ENCODE measurements at regions not wholly inside any gene's neighbourhood (a gene's known extent, or its start where the extent isn't known, plus 50 kb on each side); places are given as distances from the start of the nearest gene placed in this dataset.

DNA sequence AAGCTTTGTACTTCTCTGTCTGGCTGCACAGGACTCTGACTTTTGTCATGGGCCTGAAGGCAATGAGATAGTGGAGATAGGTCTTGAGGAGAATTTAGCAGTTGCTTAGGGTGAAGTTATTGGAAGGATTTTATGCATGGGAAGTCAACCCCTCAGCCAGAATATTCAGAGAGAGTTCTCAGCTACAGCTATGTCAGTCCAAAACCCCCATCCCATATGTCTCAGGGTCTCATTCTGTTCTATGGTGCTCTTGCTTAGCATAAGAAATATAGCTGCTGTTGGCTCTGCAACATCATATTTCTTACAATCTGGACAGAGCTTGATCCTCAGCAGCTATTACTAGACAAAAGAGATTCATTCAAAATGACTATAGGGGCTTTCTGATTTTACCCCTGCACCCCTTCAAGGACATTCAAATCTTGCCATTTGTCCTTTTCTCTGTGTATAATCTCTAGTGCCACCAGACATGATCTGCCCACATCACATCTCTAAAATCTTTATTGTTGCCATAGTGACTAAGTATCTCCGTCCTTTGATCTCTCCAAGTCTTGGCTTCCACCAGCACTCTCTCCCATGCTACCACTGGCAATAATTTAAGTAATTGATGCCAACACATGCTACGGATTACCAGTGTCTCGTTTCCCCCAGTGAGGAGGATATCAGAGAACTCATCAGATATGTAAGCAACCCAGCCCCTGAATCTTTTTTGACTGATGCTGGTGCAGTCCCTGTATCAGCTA, 327.1 kb upstream of the ISX start:
- no peak for DNase-seq (ENCODE audit: low read depth)

DNA sequence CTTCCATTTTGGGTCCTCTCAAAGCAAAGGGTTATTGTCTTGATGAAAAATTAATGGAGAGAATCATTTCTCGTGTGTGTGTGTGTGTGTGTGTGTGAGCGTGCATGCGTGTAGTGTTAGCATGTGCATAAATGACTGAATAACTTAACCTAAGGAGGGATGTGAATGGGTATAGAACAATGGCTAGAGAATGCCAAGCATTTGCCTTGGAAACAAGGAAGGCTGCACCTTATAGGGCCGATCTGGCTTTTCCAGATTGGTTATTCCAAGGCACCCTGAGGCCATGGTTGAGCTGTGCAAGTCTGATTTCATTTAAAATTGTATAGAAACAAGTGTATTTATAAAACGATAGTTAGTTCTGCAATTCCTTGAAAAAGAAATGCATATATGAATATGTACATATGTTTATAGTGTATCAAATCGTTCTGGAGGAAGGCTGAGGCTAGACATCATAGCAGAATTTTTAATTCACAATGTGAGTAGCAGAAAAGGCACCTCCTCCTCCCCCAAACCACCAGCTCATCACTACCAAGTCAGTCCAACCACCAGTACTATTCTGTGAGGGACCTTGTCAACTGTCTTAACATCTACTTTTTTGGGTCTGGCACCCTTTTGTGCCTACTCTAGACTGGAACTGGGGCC, 322.7 kb upstream of the ISX start:
- no peak for DNase-seq (ENCODE audit: low read depth)

DNA sequence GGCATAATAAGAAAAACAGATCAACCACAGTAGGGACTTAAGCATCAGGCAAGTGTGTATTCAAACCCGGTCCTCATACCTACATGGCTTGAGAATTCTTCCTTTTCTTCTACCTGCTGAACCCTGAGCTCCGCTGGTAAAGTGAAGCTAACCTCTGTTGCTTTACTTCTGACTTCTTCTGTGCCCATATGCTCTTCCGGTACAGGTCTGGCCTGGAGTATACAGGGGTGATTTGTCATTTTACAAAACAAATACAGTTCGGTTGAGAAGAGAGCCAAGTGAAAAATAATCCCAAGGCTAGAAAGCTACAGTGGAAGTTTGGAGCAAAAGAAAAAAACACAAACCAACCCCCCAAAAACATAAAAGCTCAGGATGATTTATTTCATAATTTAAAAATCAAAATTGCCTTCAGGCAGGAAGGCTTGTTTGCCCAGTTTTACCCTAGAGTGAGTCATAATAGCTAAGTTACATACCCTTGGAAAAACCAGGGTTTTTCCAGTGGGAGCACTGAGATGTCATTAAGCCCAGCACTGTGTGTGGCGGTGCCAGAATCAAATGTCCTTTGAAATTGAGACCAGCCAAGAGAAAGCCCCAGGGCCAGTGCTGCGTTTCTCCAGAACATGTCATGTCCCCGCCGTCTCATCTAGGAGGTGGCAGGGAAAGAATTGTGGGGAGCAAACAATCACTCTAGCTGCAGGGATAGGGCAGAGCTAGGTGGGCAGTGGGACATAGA, 305.5 kb upstream of the ISX start:
- no peak for DNase-seq (ENCODE audit: low read depth)

DNA sequence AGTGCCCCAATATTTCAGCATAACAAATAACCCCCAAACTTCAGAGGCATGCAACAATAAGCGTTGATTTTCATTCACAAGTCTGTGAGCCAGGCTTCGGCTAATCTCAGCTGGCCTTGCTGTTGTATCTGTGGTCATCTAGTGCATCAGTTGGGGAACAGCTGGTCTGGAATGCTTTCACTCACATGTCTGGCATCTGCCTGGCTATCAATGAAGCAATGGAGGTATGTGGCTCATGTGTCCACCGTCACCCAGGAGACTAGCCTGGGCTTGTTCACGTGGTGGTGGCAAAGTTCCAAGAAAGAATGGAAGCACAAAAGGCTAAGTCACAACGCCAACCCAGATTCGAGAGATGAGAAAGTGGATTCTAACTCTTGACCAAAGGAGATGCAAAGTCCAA, 304.8 kb upstream of the ISX start:
- DNase-seq (ENCODE audit: low read depth) = no peak

GRCh38 chr22:34763496-34763895, 302.5 kb upstream of the ISX start:
- no peak for DNase-seq (ENCODE audit: low read depth)

GRCh38 chr22:34765115-34765514, 300.8 kb upstream of the ISX start:
- DNase-seq (ENCODE audit: low read depth) = no peak

DNA sequence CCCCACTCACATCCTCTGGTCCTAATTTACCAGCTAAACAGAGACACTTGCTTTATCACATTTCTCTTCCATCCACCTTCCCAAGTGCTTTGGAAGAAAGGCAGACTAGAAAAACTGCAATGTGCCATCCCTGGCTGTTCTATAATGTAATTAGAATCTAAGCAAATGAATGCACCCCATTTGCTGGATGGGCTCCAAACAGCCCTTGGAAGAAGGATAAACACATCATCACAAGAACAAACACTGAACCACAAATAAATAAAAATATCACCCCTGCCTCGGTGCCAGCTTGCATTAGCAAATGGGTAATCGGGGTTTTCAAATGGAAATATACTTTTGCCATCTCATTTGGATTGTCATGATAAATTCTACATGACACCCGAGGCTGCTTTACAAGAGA, 296.6 kb upstream of the ISX start:
- no peak for DNase-seq (ENCODE audit: low read depth)

- DNase-seq (ENCODE audit: low read depth) = no peak
Measured at GRCh38 chr22:34776817-34777216, 289.1 kb upstream of the ISX start.

DNA sequence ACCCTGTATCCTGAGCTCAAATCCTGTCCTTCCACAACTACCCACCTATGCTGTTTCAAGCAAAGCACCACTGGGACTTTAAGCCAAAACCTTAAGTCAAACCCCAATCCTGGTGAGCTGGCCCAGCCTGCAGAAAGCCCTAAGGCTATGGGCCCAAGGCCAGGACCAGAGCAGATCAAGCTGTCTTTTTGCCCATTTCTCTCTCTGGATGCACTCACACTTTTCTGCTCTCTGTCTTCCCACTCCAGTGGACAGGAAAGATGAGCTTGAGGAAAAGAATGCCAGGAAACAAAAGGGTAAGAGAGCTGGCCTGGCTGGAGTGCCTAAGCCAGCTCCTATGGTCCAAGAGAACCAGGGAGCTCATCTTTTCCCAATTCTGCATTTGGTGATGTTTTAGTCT, 284.3 kb upstream of the ISX start:
- DNase-seq (ENCODE audit: low read depth) = no peak

DNA sequence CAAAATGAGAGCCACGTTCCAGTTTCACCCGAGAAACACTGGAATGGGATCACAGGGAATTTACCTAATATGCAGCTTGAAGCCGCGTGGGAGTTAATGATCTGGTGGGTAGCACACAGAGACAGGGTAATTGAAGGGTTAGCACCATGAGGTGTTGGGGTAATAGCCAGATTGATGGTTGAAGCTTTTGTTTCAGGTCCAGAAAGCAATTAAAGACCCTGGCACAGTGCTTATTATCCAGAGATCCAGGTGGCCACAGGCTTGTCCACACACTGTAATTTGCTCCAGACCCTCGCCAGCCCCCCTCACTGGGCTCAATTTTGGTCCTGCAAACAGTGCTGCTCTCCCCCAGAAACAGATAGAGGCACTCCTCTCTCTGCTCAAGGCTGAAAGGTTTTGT, 282.5 kb upstream of the ISX start:
- DNase-seq (ENCODE audit: low read depth) = no peak

- no peak for DNase-seq (ENCODE audit: low read depth)
Measured at GRCh38 chr22:34784056-34784455, 281.9 kb upstream of the ISX start.

- DNase-seq (ENCODE audit: low read depth) = no peak
Measured at GRCh38 chr22:34797826-34798225, 268.1 kb upstream of the ISX start.

GRCh38 chr22:34798605-34799004, 267.4 kb upstream of the ISX start:
- DNase-seq (ENCODE audit: low read depth) = no peak

DNA sequence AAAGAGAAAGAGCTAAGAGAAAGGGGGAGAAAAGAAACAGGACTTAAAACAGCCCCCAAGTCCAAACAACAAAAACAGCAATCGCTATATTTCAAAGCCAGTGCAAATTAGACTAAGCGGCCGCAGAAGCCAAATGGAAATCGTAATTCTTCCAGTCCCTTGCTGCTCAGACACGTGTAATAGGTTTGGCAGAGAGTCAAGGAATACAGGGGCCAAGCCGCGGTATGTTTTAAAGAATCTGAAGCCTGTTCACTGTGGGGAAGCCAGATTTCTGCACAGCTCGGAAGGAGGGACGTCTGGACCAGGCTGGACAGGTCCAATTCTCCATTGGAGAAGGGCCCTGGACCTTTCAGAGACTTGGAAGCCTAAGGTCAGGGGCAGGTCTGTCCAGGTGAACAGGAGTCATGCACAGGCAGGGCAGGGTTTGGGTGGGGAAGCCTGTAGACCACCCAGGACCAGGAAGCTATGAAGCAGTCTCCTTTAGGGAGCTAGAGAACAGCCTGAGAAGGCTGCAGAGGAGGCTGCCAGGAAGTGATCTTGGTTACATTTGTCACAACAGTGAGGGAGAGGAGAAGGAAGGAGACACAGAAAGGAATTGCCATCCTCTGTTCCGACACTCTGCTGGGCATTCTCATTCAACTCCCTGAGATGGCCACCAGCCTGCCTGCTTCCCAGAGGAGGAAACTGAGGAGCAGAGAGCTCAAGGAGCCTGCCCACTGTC, 265.5 kb upstream of the ISX start:
- no peak for DNase-seq (ENCODE audit: low read depth)

- no peak for DNase-seq (ENCODE audit: low read depth)
Measured at GRCh38 chr22:34801221-34801620, 264.7 kb upstream of the ISX start.

DNA sequence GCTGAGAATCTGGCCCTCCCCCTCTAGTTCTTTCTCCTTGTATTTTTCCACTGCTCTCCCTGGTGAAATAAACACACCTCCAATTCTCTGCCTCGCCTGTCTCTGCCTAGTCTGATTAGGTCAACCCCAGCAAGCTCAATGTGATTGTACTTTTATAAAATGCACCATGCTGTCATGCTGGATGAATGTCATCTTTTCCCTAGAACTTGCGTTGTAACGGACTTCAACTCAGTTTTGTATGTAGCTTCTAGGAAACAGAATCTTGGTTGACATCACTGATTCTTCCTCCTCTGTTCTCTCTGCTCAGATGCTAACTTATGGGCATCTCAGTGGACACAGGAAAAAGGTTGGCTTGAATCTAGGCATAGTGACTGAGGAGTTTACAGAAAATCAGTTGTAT, 261.9 kb upstream of the ISX start:
- DNase-seq (ENCODE audit: low read depth) = no peak

DNA sequence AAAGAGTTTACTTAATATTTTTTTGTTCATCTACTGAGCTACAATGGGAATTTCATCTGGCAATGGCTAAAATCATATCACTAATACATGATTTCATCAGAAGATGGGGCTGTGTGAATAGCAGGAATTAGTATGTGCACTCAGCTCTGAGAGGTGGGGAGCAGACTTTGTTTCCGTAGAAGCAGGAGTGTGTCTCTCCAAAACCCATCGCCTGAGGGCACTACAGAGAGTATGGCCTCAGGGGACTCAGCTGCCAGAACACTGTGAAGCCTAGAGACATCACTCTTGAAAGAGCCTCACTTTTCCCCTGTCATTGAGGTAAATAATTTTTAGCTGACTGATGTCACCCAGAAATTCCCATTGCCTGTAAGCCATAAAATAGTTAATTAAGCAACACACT, 261.4 kb upstream of the ISX start:
- DNase-seq (ENCODE audit: low read depth) = no peak

DNA sequence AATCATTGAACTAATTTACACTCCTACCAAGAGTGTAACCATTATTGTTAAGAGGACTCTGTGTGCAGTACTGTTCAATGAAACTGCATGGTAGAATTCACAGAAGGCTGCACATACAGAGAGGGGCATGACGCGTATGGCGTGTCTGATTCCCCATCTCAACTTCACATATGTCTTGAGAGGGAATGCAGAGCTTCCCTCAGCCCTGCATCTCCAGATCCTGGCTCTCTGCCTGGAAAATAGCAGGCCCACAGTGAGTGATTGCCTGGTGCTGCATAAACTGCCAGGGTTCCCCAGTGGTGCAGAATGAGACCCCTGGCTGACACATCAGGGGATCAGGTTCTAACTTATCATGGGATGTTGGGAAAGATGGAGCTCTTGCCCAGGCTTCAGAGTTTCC, 260.2 kb upstream of the ISX start:
- no peak for DNase-seq (ENCODE audit: low read depth)

DNA sequence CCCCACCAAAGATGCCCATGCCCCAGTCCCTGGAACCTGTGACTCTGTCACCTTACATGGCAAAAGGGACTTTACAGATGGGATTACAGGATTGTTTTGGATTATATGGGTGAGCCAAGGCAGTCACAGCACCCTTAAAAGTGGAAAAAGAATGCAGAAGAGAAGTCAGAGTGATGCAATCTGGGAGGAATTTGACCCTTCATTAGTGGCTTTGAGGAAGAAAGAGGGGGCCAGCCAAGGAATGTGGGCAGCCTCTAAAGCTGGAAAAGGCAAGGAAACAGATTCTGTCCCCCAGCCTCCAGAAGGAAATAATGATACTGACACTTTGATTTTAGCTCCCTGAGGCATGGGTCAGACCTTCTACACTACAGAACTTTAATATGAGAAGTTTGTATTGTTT, 257.3 kb upstream of the ISX start:
- DNase-seq (ENCODE audit: low read depth) = no peak

GRCh38 chr22:34812631-34813030, 253.3 kb upstream of the ISX start:
- no peak for DNase-seq (ENCODE audit: low read depth)

DNA sequence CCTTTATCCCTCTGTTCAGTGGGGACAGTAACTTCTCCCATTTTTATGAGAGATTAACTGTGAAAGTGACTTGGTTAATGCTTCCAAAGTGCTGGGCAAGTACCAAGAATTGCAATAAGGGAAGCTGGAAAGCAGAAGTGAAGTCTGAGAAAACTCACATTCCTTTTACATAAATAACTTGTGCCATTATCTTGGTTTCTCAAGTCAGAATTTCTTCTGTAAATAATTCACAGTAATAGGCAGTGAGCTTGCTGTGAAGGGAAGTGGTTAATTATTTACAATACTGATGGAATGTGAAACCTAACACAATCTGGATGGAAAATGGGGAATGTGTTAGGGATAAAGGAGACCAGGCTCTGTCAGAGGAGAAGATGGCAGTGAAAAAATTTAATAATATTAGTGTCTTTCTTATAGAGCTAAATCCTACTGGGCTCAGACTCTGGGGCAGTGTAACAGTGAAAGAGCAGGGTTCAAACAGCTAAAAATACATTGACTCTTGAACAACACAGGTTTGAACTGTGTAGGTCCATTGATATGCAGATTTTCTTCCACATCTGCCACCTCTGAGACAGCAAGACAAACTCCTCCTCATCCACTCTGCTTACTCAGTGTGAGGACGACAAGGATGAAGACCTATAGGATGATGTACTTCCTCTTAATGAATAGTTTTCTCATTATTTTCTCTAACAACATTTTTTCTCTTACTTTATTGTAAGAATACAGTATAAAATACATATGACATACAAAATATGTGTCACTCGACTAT, 251.5 kb upstream of the ISX start:
- DNase-seq (ENCODE audit: low read depth) = no peak

- no peak for DNase-seq (ENCODE audit: low read depth)
Measured at GRCh38 chr22:34829485-34829884, 236.5 kb upstream of the ISX start.
